GM12878 (cell line): ENCODE measurements at regions not wholly inside any gene's neighbourhood (a gene's known extent, or its start where the extent isn't known, plus 50 kb on each side); places are given as distances from the start of the nearest gene placed in this dataset.

ENCODE experiments used
- ATAC-seq: fragments of 200-7000 bp; cut with Tn5 transposase; 3 replicates; pipeline ENCODE4 v1.9.1; 2020; ENCODE audit warnings: mild to moderate bottlenecking, moderate library complexity
- BruUV-seq: library from RNA; stranded (reverse); fragments of 400-500 nt; replicated peaks from 2 replicates; lab custom pipeline; 2021; lab: Mats Ljungman, UMichigan
- CTCF ChIA-PET: fragments of 300-600 bp; sonication (Branson Sonifier 250); formaldehyde crosslinking; extraction: SDS; loops from one replicate; lab custom pipeline; 2021; ENCODE audit warnings: inconsistent platforms; lab: Yijun Ruan, JAX
- POLR2A ChIA-PET: fragments of 350-600 bp; formaldehyde crosslinking; extraction: SDS; loops from one replicate; lab custom pipeline; 2021; ENCODE audit warnings: inconsistent platforms; lab: Charles Lee
- RAD21 ChIA-PET: fragments of 300-600 bp; sonication (Branson Sonifier 250); formaldehyde crosslinking; loops from one replicate; lab custom pipeline; 2023; ENCODE audit warnings: antibody characterized with exemption; ENCODE audit not compliant: unreplicated experiment; lab: Charles Lee
- SMC1A ChIA-PET: fragments of 300-600 bp; sonication (Branson Sonifier 250); formaldehyde crosslinking; loops from one replicate; lab custom pipeline; 2023; ENCODE audit not compliant: unreplicated experiment, uncharacterized antibody; lab: Charles Lee
- DNase-seq: peaks from one replicate; pipeline ENCODE4 v3.0.0-alpha.2; 2011; ENCODE audit warnings: low read depth, low spot score
- FAIRE-seq: peaks from 3 replicates; lab custom pipeline; 2011; peaks lifted over from hg19 to GRCh38; lab: Jason Lieb, UNC
- H2AFZ ChIP-seq: 2 replicates; pipeline ENCODE4 v1.6.0; 2011; ENCODE audit warnings: low read depth, low read length, control low read depth; ENCODE audit not compliant: control insufficient read depth
- H3K27ac ChIP-seq: 2 replicates; pipeline ENCODE4 v1.5.1; 2011; ENCODE audit warnings: control low read depth; ENCODE audit not compliant: control insufficient read depth, insufficient read depth
- H3K27me3 ChIP-seq, 2 experiments: replicated peaks in 1 of 2; 2 replicates each; pipeline versions ENCODE4 v1.6.0 to v1.6.1; 2011; ENCODE audit warnings: low read length in 1 of 2; ENCODE audit not compliant: control insufficient read depth in 2 of 2, insufficient read depth in 2 of 2
- H3K36me3 ChIP-seq, 2 experiments: 2 replicates each; pipeline ENCODE4 v1.5.1; 2011; ENCODE audit warnings: low read length in 1 of 2; ENCODE audit not compliant: control insufficient read depth in 2 of 2, insufficient read depth in 2 of 2
- H3K4me1 ChIP-seq: 2 replicates; pipeline ENCODE4 v1.6.1; 2011; ENCODE audit warnings: mild to moderate bottlenecking, low read length, moderate library complexity, mixed read lengths; ENCODE audit not compliant: control insufficient read depth, insufficient read depth
- H3K4me2 ChIP-seq: 2 replicates; pipeline ENCODE4 v1.6.0; 2011; ENCODE audit warnings: control low read depth; ENCODE audit not compliant: control insufficient read depth, insufficient read depth
- H3K4me3 ChIP-seq: fragments of 200-600 bp; sonication (generic); 2 replicates; pipeline ENCODE4 v1.5.1; 2016
- H3K79me2 ChIP-seq: 2 replicates; pipeline ENCODE4 v1.6.0; 2011; ENCODE audit warnings: low read length; ENCODE audit not compliant: control insufficient read depth, insufficient read depth
- H3K9ac ChIP-seq: 2 replicates; pipeline ENCODE4 v1.8.0; 2011; ENCODE audit warnings: low read length, control low read depth, mixed read lengths; ENCODE audit not compliant: control insufficient read depth, insufficient read depth
- H3K9me3 ChIP-seq: replicated peaks from 3 replicates; pipeline ENCODE4 v1.5.1; 2011; ENCODE audit warnings: mild to moderate bottlenecking, low read length; ENCODE audit not compliant: control insufficient read depth, insufficient read depth
- H4K20me1 ChIP-seq: 2 replicates; pipeline ENCODE4 v1.6.0; 2011; ENCODE audit not compliant: control insufficient read depth, insufficient read depth
- BRCA1 ChIP-seq: IDR thresholded peaks from 2 replicates; pipeline ENCODE4 v1.6.1; 2011; ENCODE audit warnings: low read depth, low read length, improper control_type of control experiment
- CBX5 ChIP-seq: sonication (generic); IDR thresholded peaks from 2 replicates; pipeline ENCODE4 v1.6.1; 2016; ENCODE audit warnings: low read depth, moderate library complexity, mild to moderate bottlenecking, inconsistent platforms
- CEBPB ChIP-seq, 2 experiments: fragments of 150-350 bp in 1 of 2; IDR thresholded peaks; 2 replicates each; pipeline ENCODE4 v1.6.1; 2012 to 2014; ENCODE audit warnings: low read depth in 2 of 2, low read length in 2 of 2, borderline replicate concordance in 1 of 2, inconsistent platforms in 1 of 2
- IRF4 ChIP-seq: IDR thresholded peaks from 2 replicates; pipeline ENCODE4 v1.6.1; 2011; ENCODE audit warnings: low read depth, low read length
- KAT2A ChIP-seq: conservative IDR thresholded peaks from 2 replicates; pipeline ENCODE4 v1.6.1; 2011; ENCODE audit warnings: low read depth, low read length; ENCODE audit not compliant: control insufficient read depth
- KLF5 ChIP-seq: fragments of 450-650 bp; IDR thresholded peaks from 2 replicates; pipeline ENCODE4 v1.6.1; 2014; ENCODE audit warnings: mild to moderate bottlenecking; ENCODE audit not compliant: partially characterized antibody
- NBN ChIP-seq: fragments of 450-650 bp; IDR thresholded peaks from 2 replicates; pipeline ENCODE4 v1.6.1; 2016
- POU2F2 ChIP-seq: IDR thresholded peaks from 3 replicates; pipeline ENCODE4 v1.6.1; 2011; ENCODE audit warnings: low read depth, mild to moderate bottlenecking, low read length, borderline replicate concordance
- RFX5 ChIP-seq: IDR thresholded peaks from 2 replicates; pipeline ENCODE4 v1.6.1; 2011; ENCODE audit warnings: low read depth, low read length, improper control_type of control experiment
- SP1 ChIP-seq: IDR thresholded peaks from one replicate; pipeline ENCODE4 v1.6.1; 2011; ENCODE audit warnings: low read depth, low read length
- SUZ12 ChIP-seq: fragments of 200-600 bp; sonication (generic); IDR thresholded peaks from one replicate; pipeline ENCODE4 v1.6.1; 2018; ENCODE audit warnings: antibody characterized with exemption, mild to moderate bottlenecking; ENCODE audit not compliant: unreplicated experiment
- TCF3 ChIP-seq: IDR thresholded peaks from 2 replicates; pipeline ENCODE4 v1.6.1; 2012; ENCODE audit warnings: low read depth, mild to moderate bottlenecking, low read length, borderline replicate concordance; ENCODE audit not compliant: insufficient read depth
- YY1 ChIP-seq: IDR thresholded peaks from 2 replicates; pipeline ENCODE4 v1.6.1; 2011; ENCODE audit warnings: low read depth, mild to moderate bottlenecking, low read length
- ZNF217 ChIP-seq: fragments of 450-650 bp; IDR thresholded peaks from 2 replicates; pipeline ENCODE4 v1.6.1; 2017; ENCODE audit warnings: antibody characterized with exemption, mild to moderate bottlenecking
- WGBS: methylation state at CpG from one replicate; pipeline ENCODE4 v1.1.6; 2016; ENCODE audit warnings: low lambda C conversion rate; ENCODE audit not compliant: insufficient replicate concordance, insufficient coverage; ENCODE audit errors: missing lambda C conversion rate; 5-methylcytosine and 5-hydroxymethylcytosine counted together
- in situ Hi-C: fragments of 300-500 bp; cut with MboI; formaldehyde crosslinking; loops from 9 replicates; pipeline ENCODE4 v1.14.3; 2018; ENCODE audit warnings: mixed read lengths
- intact Hi-C: fragments of 100-400 bp; cut with micrococcal nuclease; formaldehyde crosslinking; loops from one replicate; pipeline ENCODE4 v1.14.2; 2022; ENCODE audit not compliant: unreplicated experiment
- TF ChIP-seq, protein P1 (sequence below): IDR thresholded peaks from 2 replicates; pipeline ENCODE4 v1.6.1; 2011; ENCODE audit warnings: borderline replicate concordance, low read depth, mild to moderate bottlenecking, moderate library complexity, mixed read lengths, low read length; ENCODE audit not compliant: insufficient read depth; ENCODE audit errors: extremely low read length
- TF ChIP-seq, protein P2 (sequence below): IDR thresholded peaks from 2 replicates; pipeline ENCODE4 v1.6.1; 2011; ENCODE audit warnings: mild to moderate bottlenecking, low read depth, low read length, moderate library complexity; ENCODE audit not compliant: insufficient replicate concordance

DNA sequence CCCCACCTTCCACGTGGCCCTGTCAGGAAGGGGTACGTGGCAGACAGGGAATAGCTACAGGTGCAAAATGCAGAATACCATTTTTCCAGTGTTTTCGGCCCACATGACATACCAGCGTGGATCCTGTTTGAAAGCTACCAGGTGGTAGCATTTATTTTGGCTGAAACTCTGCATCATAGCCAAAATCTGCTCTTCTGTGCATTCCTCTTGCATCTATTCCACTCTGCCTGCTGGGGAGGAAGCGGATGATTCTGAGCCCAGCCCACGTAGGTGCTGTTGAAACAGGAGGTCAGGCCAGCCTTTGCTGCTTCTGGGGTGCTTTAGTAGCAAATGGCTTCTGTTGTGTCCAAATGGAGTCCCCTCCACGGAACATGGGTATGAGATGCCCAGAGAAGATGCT, 670.9 kb upstream of the EEF2KMT start:
- Histone ChIP-seq H3K27me3 (no peaks in the 10 kb centered on the region), H3K9ac (no peak overlapping the region), H3K4me1 (no peaks in the 10 kb centered on the region), H3K9me3 (no peaks in the 10 kb centered on the region; the same call in 1 of the 3 replicates), H4K20me1 (no peaks in the 10 kb centered on the region), H2AFZ (no peak overlapping the region), H3K79me2 (no peaks in the 10 kb centered on the region), H3K36me3 (no peaks in the 10 kb centered on the region), H3K27ac (no peak overlapping the region), H3K4me2 (no peak overlapping the region), H3K4me3 (no peak overlapping the region)
- TF ChIP-seq SUZ12 (no peak), KLF5 (no peak), YY1 (no peak), ZNF217 (no peak), CEBPB (IDR thresholded peaks at IDR 0.05; ENCODE audit: borderline replicate concordance in 1 of 2, low read depth in 2 of 2, low read length in 2 of 2) (no peak), IRF4 (no peak)
- ChIA-PET RAD21 (no interaction called here), SMC1A (interaction anchor here (0.5 kb wide), 1 partner anchor 134 kb away, joined by 3 read pairs; no protein-coding TSS in a partner anchor), POLR2A (no interaction called here), CTCF (no interaction called here)
- no TSS peak for BruUV-seq
- FAIRE-seq (no peak), ATAC-seq (no peak), DNase-seq (no peak)
- in situ Hi-C loops (no loop called here), intact Hi-C loops (no loop called here)
- 9% methylated on average over 7 of the region's 7 CpGs for WGBS

DNA sequence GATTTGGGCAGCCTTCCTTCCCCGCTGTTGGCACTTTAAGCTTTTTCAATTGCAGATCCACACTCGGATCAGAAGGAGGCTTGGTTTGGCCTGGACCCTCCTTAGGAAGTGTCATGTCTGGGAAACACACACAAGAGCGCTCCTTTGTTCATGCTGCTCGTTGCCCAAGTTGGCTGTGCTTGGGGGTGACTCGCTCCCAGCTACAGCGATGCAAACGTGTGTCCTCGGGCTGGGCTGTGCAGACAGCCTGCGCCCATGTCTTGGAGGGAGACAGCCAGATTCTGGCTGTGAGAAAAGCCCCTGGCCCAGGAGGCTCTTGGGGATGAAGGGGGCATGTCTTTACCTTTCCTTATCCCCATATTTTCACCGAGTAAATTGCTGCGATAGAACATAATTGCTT, 665.6 kb upstream of the EEF2KMT start:
- Histone ChIP-seq H3K9ac (no peak overlapping the region), H3K9me3 (no peaks in the 10 kb centered on the region; the same call in 2 of the 3 replicates), H2AFZ (no peak overlapping the region), H3K4me3 (no peak overlapping the region), H3K4me1 (no peaks in the 10 kb centered on the region), H3K79me2 (no peaks in the 10 kb centered on the region), H4K20me1 (no peaks in the 10 kb centered on the region), H3K4me2 (no peak overlapping the region), H3K27ac (no peak overlapping the region), H3K27me3 (no peaks in the 10 kb centered on the region), H3K36me3 (no peaks in the 10 kb centered on the region)
- no peak for TF ChIP-seq KAT2A
- TF ChIP-seq, protein P1, sequence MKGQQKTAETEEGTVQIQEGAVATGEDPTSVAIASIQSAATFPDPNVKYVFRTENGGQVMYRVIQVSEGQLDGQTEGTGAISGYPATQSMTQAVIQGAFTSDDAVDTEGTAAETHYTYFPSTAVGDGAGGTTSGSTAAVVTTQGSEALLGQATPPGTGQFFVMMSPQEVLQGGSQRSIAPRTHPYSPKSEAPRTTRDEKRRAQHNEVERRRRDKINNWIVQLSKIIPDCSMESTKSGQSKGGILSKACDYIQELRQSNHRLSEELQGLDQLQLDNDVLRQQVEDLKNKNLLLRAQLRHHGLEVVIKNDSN: no peak
- TF ChIP-seq, protein P2, sequence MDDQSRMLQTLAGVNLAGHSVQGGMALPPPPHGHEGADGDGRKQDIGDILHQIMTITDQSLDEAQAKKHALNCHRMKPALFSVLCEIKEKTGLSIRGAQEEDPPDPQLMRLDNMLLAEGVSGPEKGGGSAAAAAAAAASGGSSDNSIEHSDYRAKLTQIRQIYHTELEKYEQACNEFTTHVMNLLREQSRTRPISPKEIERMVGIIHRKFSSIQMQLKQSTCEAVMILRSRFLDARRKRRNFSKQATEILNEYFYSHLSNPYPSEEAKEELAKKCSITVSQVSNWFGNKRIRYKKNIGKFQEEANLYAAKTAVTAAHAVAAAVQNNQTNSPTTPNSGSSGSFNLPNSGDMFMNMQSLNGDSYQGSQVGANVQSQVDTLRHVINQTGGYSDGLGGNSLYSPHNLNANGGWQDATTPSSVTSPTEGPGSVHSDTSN: no peak
- no peak for TF ChIP-seq TCF3
- TF ChIP-seq CBX5: no peak
- TF ChIP-seq RFX5: no peak
- TF ChIP-seq NBN: no peak
- TF ChIP-seq BRCA1: no peak
- TF ChIP-seq POU2F2: no peak
- no peak for TF ChIP-seq SP1
- intact Hi-C loops: no loop called here
- in situ Hi-C loops: no loop called here
- CTCF ChIA-PET: no interaction called here
- SMC1A ChIA-PET: no interaction called here
- no TSS peak for BruUV-seq
- RAD21 ChIA-PET: no interaction called here
- no peak for FAIRE-seq
- no peak for DNase-seq
- ATAC-seq: no peak
- POLR2A ChIA-PET: no interaction called here
- 12% methylated on average over 11 of the region's 11 CpGs for WGBS
